ENCODE measurements at regions not wholly inside any gene's neighbourhood (a gene's known extent, or its start where the extent isn't known, plus 50 kb on each side); places are given as distances from the start of the nearest gene placed in this dataset.

DNA sequence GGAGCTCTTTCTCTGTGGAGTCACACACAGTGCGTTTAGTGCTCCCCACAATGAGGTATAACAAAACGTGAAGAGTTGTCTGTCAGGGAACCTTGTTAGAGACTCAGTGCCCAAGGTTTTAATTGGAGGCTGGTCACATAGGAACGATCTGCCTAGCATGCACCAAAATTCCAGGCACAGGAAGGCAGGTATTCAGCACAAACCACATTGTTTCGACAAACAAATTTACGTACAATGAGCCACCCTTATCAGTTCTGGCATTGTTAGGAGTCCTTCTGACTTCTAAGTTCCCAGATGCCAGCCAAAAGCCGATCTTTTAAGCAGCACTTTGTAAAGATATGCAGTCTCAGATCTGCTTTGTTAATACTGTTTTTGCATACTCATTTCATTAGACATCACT, 414.2 kb upstream of the MTPN start:
- TF ChIP-seq GATA2 (IDR thresholded peaks at IDR 0.05; ENCODE audit: low read depth, low read length) (no peak), GATA3 (IDR thresholded peaks at IDR 0.05; ENCODE audit: low read depth, low read length) (no peak)

DNA sequence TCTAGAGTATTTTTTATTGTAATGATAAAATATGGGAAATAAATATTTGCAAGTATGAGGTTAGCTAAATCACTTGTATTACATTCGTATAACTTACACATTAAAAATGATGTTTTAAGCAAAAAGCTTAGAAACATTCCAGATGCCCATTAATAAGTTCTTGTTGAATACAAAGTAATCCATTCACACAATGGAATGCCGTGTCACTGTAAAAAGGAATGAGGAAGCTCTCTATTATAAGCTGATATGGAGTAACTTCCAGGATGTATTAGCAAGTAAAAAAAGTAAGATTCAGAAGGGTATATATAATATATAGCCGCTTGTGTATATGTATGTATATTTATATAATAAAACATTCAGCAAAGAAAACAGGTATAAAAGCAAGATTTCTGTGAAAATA, 412.8 kb upstream of the MTPN start:
- no peak for TF ChIP-seq GATA3 (IDR thresholded peaks at IDR 0.05; ENCODE audit: low read depth, low read length)
- no peak for TF ChIP-seq GATA2 (IDR thresholded peaks at IDR 0.05; ENCODE audit: low read depth, low read length)

DNA sequence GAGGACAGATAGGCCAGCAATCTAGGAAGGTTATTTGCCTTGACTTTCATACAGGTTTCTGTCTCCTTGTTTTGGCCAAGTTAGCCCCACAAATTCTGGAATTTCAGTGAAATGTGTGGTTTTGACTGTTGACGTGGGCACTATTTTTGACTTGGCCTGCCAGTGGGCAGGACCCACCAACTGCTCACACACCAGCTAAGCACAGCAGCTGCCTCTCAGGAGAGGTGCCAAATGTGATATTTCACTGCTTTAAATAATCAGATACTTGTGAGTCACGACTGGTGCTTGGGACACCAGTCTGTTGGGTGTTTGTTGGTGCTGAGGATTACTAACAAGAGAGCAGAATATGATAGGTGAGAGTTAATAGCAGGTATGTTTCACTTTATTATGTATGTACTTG, 409.7 kb upstream of the MTPN start:
- TF ChIP-seq GATA3 (IDR thresholded peaks at IDR 0.05; ENCODE audit: low read depth, low read length) = no peak
- TF ChIP-seq GATA2 (IDR thresholded peaks at IDR 0.05; ENCODE audit: low read depth, low read length) = no peak

DNA sequence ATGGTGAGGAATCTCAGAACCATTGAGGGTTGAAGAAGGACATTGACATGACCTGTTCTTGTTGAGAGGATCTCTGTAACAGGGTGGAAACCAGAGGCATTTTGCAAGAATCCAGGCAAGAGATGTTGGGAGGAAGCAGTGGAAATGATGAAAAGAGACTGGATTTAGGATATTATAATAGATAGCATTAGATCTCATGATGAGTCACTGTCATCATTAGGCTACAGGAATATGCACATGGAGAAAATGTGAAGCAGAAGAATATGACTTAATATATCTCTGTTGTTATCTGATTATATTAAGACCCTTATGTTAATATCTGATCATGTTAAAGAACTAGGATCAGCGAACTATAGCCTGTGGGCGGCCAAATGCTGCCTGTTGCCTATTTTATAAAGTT, 393.0 kb upstream of the MTPN start:
- TF ChIP-seq GATA2 (IDR thresholded peaks at IDR 0.05; ENCODE audit: low read depth, low read length) (no peak), GATA3 (IDR thresholded peaks at IDR 0.05; ENCODE audit: low read depth, low read length) (no peak)

DNA sequence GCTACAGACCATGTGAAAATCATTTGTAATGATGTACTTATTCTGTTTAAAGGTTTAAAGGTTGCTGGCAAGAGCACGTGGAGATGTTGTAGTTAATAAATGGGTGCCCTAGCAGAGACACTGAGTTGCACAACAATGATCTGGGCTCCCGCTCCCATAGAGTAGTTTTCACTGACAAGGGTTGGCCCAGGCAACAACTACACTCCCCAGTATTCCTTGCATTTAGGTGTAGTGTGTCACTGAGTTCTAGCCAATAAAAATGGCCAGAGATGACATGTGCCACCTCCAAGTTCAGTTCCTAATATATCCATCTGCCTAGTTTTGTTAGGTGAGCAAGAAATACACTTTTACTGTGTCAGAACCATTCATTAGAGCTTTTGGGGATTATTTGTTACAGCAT, 392.1 kb upstream of the MTPN start:
- no peak for TF ChIP-seq GATA3 (IDR thresholded peaks at IDR 0.05; ENCODE audit: low read depth, low read length)
- TF ChIP-seq GATA2 (IDR thresholded peaks at IDR 0.05; ENCODE audit: low read depth, low read length) = no peak

DNA sequence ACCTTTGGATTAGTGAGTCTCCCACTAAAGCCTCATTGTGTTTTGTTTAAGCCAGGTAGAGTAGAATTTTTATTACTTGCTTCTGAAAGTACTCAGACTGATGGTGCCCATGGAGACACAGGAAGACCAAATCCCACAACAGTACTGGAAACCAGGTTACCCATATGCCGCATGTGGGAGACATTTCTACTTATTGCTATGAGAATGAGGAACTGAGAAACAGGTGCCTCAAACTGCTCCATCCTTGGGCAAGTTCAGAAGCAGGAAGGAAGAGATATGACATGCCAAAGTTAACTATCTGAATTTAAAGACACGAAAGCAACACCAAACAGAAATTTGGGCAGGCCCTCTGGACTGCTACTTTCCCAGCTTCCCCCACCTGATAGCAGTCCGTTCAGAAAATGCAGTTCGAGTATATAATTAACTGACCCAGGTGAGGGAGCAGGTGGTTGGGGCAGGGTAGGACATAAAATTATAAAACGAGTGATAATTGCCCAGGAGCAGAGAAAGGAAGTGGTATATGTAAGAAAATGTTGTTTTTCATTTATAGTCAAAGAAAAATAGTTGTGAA, 382.3 kb upstream of the MTPN start:
- TF ChIP-seq GATA3 (IDR thresholded peaks at IDR 0.05; ENCODE audit: low read depth, low read length) (no peak), GATA2 (IDR thresholded peaks at IDR 0.05; ENCODE audit: low read depth, low read length) (no peak)

DNA sequence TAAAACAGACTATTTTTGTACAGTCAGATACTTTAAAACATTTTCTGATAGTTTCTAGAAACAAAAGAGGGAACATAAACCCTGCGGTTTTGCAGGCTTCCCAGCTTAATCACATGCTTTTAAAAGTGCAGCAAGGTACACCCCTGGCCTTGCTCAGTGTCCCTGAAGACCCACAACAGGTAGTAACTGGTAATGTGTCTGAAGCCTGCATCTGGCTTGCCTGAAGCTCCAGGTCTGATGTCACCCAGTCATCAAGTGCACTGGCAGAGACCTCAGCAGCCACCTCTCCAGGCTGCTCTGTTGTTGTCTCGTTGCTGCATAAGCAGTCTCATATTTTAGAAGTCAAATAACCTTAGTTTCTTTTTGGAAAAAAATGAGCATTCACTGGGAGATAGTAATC, 376.1 kb upstream of the MTPN start:
- TF ChIP-seq GATA2 (IDR thresholded peaks at IDR 0.05; ENCODE audit: low read depth, low read length) (no peak), GATA3 (IDR thresholded peaks at IDR 0.05; ENCODE audit: low read depth, low read length) (no peak)

DNA sequence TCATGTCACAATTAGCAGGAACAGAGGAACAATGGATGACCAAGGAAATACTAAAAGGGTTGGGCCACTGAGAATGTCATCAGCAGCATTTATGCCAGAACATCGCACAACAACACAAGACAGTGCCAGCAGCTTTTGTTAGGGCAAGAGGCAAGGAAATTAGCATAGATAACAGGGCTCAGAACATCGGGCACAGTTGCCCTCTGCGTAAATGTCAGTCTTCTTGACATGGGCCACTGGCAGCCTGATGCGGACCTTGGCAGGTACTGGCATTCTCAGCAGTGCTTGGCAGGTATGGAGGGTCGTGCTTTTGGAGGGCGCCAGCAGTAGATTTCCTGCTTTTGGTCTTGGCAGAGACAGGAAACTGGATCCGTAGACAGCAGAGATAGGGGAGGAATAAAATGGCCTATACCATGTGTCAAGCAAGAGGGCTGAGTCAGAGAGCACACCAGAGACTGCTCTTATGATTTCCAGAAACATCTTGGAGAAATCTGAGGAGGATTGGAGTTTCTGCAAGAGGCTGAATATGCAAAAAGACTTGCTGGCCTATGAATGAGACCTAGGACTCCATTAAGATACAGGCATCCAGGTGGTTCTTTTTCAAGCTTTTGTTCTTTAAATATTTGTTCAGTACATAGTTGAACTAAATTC, 371.5 kb upstream of the MTPN start:
- TF ChIP-seq GATA3 (IDR thresholded peaks at IDR 0.05; ENCODE audit: low read depth, low read length) = no peak
- no peak for TF ChIP-seq GATA2 (IDR thresholded peaks at IDR 0.05; ENCODE audit: low read depth, low read length)

DNA sequence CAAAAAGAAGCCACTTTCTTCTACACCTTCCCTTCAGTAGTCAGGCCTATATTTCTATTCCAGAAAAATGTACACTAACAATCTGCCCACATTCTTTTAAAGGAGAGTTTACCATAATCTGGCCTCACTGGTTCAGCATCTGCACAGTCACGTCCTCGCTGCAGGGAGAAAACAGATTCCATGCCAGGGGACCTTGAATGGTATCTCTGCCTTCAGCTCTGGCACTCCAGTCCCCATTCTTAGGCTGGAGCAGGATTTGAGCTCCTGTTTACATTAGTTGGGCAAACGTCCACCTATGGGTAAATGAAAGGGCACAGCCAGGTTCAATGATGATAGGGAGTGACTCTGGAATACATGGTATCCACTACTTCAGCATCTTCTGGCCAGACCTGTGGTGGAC, 371.0 kb upstream of the MTPN start:
- no peak for TF ChIP-seq GATA3 (IDR thresholded peaks at IDR 0.05; ENCODE audit: low read depth, low read length)
- no peak for TF ChIP-seq GATA2 (IDR thresholded peaks at IDR 0.05; ENCODE audit: low read depth, low read length)

DNA sequence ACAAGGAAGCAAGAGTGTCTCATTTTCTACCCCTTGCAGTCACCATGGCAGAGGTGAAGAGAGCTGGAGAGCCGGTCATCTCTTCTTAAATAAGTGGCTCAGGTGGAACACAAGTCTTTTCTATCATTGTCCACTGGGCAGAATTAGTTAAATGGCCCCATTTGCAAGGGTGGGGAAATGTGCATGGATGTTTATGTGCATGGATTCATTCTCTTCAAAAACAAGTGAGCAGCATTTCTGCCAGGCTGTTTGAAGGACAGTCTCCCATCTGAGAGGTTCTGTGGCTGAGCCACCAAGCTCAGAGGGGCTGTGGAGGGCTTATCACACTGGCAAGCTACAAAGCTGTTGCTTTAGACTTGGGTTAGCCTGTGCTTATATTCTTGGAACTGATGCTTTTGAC, 370.3 kb upstream of the MTPN start:
- TF ChIP-seq GATA2 (IDR thresholded peaks at IDR 0.05; ENCODE audit: low read depth, low read length) = no peak
- no peak for TF ChIP-seq GATA3 (IDR thresholded peaks at IDR 0.05; ENCODE audit: low read depth, low read length)

DNA sequence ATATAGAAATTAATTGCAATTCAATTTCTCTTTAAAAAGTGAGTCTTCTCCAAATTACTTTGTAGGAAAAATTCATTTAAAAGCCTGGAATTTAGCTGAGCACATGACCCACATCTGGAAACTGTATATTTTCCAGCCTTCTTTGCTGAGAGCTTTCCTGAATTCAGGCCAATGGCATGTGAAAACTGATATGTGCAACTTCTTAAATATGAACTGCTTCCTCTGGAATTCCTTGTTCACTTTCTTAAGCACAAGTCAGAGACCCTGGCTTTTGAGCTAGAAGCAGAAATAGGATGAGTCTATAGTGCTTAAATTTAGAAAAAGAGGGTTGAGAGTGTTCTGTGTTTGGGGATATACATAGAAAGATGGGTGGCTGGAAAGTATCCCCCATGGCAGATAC, 365.1 kb upstream of the MTPN start:
- TF ChIP-seq GATA3 (IDR thresholded peaks at IDR 0.05; ENCODE audit: low read depth, low read length) (no peak), GATA2 (IDR thresholded peaks at IDR 0.05; ENCODE audit: low read depth, low read length) (no peak)

DNA sequence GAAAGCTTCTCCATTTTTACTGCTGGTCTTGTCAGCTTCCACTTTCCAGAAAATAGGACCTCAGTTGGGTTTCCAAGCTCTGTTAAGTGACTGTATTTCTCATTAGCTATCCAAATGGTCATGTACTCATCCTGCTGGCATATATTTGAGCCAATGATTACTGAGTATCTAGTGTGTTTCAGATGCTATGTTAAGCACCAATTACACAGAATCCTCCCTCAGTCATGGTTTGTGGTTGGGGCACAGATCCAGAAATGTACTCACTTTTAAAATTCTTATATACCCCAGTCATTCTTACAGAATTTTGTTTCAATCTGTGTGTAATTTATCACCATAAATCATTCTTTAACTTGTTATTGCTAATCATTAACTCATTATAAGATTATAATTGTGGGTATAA, 362.3 kb upstream of the MTPN start:
- no peak for TF ChIP-seq GATA3 (IDR thresholded peaks at IDR 0.05; ENCODE audit: low read depth, low read length)
- no peak for TF ChIP-seq GATA2 (IDR thresholded peaks at IDR 0.05; ENCODE audit: low read depth, low read length)

DNA sequence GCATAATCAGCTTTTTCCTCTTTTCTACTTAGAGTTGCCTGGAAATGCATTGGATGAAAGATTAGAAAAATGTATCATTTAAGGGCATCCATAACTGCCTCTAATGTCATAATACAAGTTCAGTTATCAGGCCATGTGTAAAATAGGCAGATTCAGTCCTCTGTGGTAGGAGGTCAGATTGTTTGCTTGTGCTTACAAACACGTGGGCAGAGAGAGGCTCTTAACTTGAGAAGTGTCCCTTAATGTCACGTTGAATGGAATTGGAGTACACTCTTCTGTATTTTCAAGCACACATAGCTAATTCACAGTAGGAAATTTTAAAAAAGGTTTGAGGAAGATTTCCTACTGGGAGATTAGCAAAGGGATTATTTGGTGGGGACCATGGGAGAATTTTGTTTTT, 359.8 kb upstream of the MTPN start:
- TF ChIP-seq GATA2 (IDR thresholded peaks at IDR 0.05; ENCODE audit: low read depth, low read length) (no peak), GATA3 (IDR thresholded peaks at IDR 0.05; ENCODE audit: low read depth, low read length) (no peak)

DNA sequence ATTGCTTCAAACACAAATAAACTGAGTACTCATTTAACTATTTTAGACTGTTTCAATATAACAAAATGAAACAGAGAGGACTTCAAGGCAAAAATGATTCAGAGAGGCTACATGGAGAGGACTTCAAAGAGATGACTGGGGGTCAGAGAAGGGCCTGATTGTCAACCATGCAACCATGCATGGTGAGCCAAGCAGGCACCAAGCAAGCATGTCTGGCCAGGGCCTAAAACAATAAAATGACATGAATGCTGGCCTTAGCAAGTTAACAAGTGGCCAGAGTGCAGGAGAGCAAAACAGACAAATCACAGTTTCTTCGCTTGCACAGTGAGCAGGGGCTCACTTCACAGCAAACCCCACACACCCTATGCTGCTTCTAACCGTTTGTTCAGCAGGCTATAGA, 356.5 kb upstream of the MTPN start:
- TF ChIP-seq GATA3 (IDR thresholded peaks at IDR 0.05; ENCODE audit: low read depth, low read length) = no peak
- no peak for TF ChIP-seq GATA2 (IDR thresholded peaks at IDR 0.05; ENCODE audit: low read depth, low read length)

DNA sequence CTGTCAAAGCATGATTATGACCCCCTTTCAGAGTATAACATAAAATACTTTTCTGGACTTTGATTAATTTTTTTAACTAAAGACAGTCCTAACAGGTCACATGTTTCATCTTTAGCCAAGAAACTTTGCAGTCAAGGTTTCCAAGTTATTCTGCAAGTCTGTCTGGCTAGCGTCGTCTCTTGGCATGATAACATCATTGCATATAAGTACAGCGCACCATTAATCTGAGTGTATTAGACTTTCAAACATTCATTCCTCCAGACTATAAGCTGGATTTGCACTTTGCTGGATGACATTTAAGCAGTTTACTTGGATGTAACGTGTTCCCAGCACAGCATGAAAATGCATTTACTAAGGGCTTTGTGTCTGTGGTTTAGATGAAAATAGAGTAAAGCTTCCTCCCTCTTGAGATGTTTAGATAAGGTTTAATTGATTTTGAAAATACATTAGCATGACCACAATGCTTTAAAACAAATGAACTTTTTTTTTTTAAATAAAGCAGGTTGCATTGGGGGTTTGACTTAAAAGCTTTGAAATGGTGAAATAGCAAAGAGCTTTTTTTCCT, 349.0 kb upstream of the MTPN start:
- TF ChIP-seq GATA3 (IDR thresholded peaks at IDR 0.05; ENCODE audit: low read depth, low read length) (peak; percentile 70; the same call in 1 of the 2 replicates), GATA2 (IDR thresholded peaks at IDR 0.05; ENCODE audit: low read depth, low read length) (peak; percentile 33; the same call in 1 of the 2 replicates)

Measured in SH-SY5Y (cell line).